Loucy (cell line): ENCODE measurements at regions not wholly inside any gene's neighbourhood (a gene's known extent, or its start where the extent isn't known, plus 50 kb on each side); places are given as distances from the start of the nearest gene placed in this dataset.

Source experiments
- EZH2phosphoT487 ChIP-seq: fragments of 200-600 bp; IDR thresholded peaks from 2 replicates; pipeline ENCODE4 v1.6.1; 2018; ENCODE audit warnings: antibody characterized with exemption, mild to moderate bottlenecking, moderate library complexity, borderline replicate concordance
- TF ChIP-seq, protein P1 (sequence below): fragments of 200-600 bp; sonication (generic); conservative IDR thresholded peaks from 2 replicates; pipeline ENCODE4 v1.5.1; 2014; ENCODE audit warnings: mild to moderate bottlenecking, antibody characterized with exemption, low read length

DNA sequence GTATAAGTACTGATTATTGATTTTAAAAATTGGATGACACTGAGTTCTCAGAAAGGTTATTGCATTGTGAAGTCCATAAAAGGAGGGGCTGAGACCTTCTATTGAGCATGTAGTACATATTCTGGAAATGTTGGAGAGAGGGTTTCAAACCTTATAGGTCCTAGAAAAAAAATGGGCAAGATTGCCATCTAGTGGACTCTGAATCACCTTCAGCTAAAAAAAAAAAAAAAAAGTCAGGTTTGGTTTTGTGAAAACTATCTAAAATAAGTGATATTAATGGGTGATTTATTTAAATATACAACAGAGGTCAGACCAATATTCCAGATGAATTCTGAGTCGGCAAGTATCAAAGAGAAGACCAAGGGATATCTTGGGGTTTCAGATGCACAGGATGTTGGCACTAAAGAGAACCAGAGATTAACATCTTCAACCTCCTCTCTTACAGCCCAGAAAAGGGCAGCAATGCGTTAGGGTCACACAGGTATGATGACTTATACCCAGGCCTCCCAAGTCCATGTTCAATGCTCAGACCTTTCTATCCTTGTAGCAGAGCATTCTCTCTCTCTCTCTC is 109.8 kb upstream of the NMUR2 start:
- TF ChIP-seq, protein P1, sequence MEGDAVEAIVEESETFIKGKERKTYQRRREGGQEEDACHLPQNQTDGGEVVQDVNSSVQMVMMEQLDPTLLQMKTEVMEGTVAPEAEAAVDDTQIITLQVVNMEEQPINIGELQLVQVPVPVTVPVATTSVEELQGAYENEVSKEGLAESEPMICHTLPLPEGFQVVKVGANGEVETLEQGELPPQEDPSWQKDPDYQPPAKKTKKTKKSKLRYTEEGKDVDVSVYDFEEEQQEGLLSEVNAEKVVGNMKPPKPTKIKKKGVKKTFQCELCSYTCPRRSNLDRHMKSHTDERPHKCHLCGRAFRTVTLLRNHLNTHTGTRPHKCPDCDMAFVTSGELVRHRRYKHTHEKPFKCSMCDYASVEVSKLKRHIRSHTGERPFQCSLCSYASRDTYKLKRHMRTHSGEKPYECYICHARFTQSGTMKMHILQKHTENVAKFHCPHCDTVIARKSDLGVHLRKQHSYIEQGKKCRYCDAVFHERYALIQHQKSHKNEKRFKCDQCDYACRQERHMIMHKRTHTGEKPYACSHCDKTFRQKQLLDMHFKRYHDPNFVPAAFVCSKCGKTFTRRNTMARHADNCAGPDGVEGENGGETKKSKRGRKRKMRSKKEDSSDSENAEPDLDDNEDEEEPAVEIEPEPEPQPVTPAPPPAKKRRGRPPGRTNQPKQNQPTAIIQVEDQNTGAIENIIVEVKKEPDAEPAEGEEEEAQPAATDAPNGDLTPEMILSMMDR: peak; percentile 48
- TF ChIP-seq EZH2phosphoT487: no peak
